ENCODE measurements at regions not wholly inside any gene's neighbourhood (a gene's known extent, or its start where the extent isn't known, plus 50 kb on each side); places are given as distances from the start of the nearest gene placed in this dataset.
"Not testable (repeated sequence)": the region's sequence is repeated elsewhere in the genome, so short reads cannot be mapped to it uniquely, and the experiment has no call there.

DNA sequence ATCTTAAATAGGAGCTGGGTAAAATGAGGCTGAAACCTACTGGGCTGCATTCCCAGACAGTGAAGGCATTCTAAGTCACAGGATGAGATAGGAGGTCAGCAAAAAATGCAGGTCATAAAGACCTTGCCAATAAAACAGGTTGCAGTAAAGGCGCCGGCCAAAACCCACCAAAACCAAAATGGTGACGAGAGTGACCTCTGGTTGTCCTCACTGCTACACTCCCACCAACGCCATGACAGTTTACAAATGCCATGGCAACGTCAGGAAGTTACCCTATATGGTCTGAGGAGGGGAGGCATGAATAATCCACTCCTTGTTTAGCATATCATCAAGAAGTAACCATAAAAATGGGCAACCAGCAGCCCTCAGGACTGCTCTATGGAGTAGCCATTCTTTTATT, 100.9 kb downstream of the FZD1 start:
- TF ChIP-seq, protein P1, sequence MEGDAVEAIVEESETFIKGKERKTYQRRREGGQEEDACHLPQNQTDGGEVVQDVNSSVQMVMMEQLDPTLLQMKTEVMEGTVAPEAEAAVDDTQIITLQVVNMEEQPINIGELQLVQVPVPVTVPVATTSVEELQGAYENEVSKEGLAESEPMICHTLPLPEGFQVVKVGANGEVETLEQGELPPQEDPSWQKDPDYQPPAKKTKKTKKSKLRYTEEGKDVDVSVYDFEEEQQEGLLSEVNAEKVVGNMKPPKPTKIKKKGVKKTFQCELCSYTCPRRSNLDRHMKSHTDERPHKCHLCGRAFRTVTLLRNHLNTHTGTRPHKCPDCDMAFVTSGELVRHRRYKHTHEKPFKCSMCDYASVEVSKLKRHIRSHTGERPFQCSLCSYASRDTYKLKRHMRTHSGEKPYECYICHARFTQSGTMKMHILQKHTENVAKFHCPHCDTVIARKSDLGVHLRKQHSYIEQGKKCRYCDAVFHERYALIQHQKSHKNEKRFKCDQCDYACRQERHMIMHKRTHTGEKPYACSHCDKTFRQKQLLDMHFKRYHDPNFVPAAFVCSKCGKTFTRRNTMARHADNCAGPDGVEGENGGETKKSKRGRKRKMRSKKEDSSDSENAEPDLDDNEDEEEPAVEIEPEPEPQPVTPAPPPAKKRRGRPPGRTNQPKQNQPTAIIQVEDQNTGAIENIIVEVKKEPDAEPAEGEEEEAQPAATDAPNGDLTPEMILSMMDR (conservative IDR thresholded peaks at IDR 0.05; ENCODE audit: low read depth, low read length) = not testable (repeated sequence)
- TF ChIP-seq EZH2 (IDR thresholded peaks at IDR 0.05; ENCODE audit: borderline replicate concordance, low read depth, low read length, poor library complexity, severe bottlenecking) = not testable (repeated sequence)

Measured in A673 (cell line).